Lower leg skin (tissue), 4 donors: ENCODE measurements at regions not wholly inside any gene's neighbourhood (a gene's known extent, or its start where the extent isn't known, plus 50 kb on each side); places are given as distances from the start of the nearest gene placed in this dataset.

ENCODE experiments used
- DNase-seq, 2 donors: peaks; one replicate each; pipeline ENCODE4 v3.0.0-alpha.2; 2019; ENCODE audit warnings: low spot score in 2 of 2
- H3K4me3 ChIP-seq: fragments of 200-600 bp; sonication (generic); 2 replicates; pipeline ENCODE4 v1.5.1; 2017; ENCODE audit warnings: mild to moderate bottlenecking, low read depth; ENCODE audit not compliant: poor library complexity, severe bottlenecking
- CTCF ChIP-seq, 3 donors: fragments of 450-650 bp; IDR thresholded peaks; one replicate each; pipeline ENCODE4 v1.5.1; 2016; ENCODE audit warnings: antibody characterized with exemption in 3 of 3, mild to moderate bottlenecking in 3 of 3, moderate library complexity in 2 of 3
- POLR2A ChIP-seq, 2 donors: fragments of 450-650 bp; IDR thresholded peaks; one replicate each; pipeline ENCODE4 v1.6.1; 2016 to 2017; ENCODE audit warnings: antibody characterized with exemption in 2 of 2, mild to moderate bottlenecking in 1 of 2, moderate library complexity in 1 of 2
- WGBS, 2 donors: methylation state at CpG; one replicate each; pipeline ENCODE4 v1.1.5; 2018; 5-methylcytosine and 5-hydroxymethylcytosine counted together
- intact Hi-C: fragments of 100-400 bp; cut with DNase I; formaldehyde crosslinking; loops from one replicate; pipeline ENCODE4 v1.15.0; 2023; ENCODE audit warnings: low total_unique reads

GRCh38 chr2:138866797-138867196 is 86.6 kb upstream of the NXPH2 start:
- intact Hi-C loops = no loop called here
- DNase-seq = no peak
- no peak for TF ChIP-seq POLR2A (IDR thresholded peaks at IDR 0.05)
- TF ChIP-seq CTCF (IDR thresholded peaks at IDR 0.05) = no peak
- H3K4me3 ChIP-seq = no peak overlapping the region

GRCh38 chr2:138853761-138854160 is 73.6 kb upstream of the NXPH2 start:
- intact Hi-C loops = no loop called here
- no peak overlapping the region for H3K4me3 ChIP-seq
- no peak for DNase-seq
- TF ChIP-seq POLR2A (IDR thresholded peaks at IDR 0.05) = no peak
- no peak for TF ChIP-seq CTCF (IDR thresholded peaks at IDR 0.05)
- WGBS, 2 donors = 36 to 37% methylated on average over 3 of the region's 3 CpGs

- intact Hi-C loops = no loop called here
- no peak for TF ChIP-seq CTCF (IDR thresholded peaks at IDR 0.05)
- TF ChIP-seq POLR2A (IDR thresholded peaks at IDR 0.05) = no peak
- 23 to 42% methylated on average over 1 of the region's 1 CpG for WGBS, 2 donors
- DNase-seq = no peak
- no peak overlapping the region for H3K4me3 ChIP-seq
Observed at GRCh38 chr2:138853296-138853695, 73.1 kb upstream of the NXPH2 start.

- 57 to 64% methylated on average over 8 of the region's 8 CpGs for WGBS, 2 donors
- intact Hi-C loops = no loop called here
- TF ChIP-seq POLR2A (IDR thresholded peaks at IDR 0.05) = no peak
- TF ChIP-seq CTCF (IDR thresholded peaks at IDR 0.05) = no peak
- H3K4me3 ChIP-seq = no peak overlapping the region
- no peak for DNase-seq
Observed at GRCh38 chr2:138846216-138846821, 66.1 kb upstream of the NXPH2 start.

GRCh38 chr2:138842341-138842740 is 62.2 kb upstream of the NXPH2 start:
- no peak for TF ChIP-seq POLR2A (IDR thresholded peaks at IDR 0.05)
- no peak for TF ChIP-seq CTCF (IDR thresholded peaks at IDR 0.05)
- intact Hi-C loops = no loop called here

GRCh38 chr2:138841459-138841858 is 61.3 kb upstream of the NXPH2 start:
- H3K4me3 ChIP-seq = no peak overlapping the region
- no peak for DNase-seq
- 85 to 88% methylated on average over 3 of the region's 3 CpGs for WGBS, 2 donors
- intact Hi-C loops = no loop called here
- no peak for TF ChIP-seq CTCF (IDR thresholded peaks at IDR 0.05)
- TF ChIP-seq POLR2A (IDR thresholded peaks at IDR 0.05) = no peak

More at GRCh38 chr2:138842341-138842740, 62.2 kb upstream of the NXPH2 start:
- DNase-seq = no peak
- 92 to 96% methylated on average over 1 of the region's 1 CpG for WGBS, 2 donors
- no peak overlapping the region for H3K4me3 ChIP-seq
